ENCODE measurements at regions not wholly inside any gene's neighbourhood (a gene's known extent, or its start where the extent isn't known, plus 50 kb on each side); places are given as distances from the start of the nearest gene placed in this dataset.

DNA sequence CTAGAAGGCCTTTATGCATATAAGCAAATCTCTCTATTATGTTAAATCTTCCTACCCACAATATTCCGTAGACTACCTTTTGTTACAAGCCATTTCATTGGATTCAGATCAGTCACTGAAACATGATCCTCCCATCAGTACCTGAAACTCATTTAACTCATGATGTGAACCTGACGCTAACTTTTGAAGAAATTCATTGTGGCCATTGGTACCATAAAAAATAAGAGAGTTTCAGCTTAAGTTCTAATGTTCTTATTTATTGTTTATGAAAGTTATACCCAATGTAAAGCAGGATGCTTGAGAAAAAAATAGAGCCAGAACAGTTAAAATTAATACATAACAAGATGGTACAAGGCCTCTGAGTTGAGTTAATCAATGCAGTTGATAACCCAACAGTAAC lies 439.6 kb downstream of the KCNJ2 start:
- TF ChIP-seq POLR2A (IDR thresholded peaks at IDR 0.05; ENCODE audit: low read depth, low read length) (no peak), POLR2AphosphoS5 (IDR thresholded peaks at IDR 0.05; ENCODE audit: low read depth, low read length) (no peak), TAF1 (IDR thresholded peaks at IDR 0.05; ENCODE audit: borderline replicate concordance, low read depth, low read length) (no peak)
